ENCODE measurements at regions not wholly inside any gene's neighbourhood (a gene's known extent, or its start where the extent isn't known, plus 50 kb on each side); places are given as distances from the start of the nearest gene placed in this dataset.

GRCh38 chr10:108982159-108982558, 941.2 kb downstream of the XPNPEP1 start:
- Histone ChIP-seq H3K27ac (ENCODE audit: low read length) (no peak overlapping the region), H3K36me3 (ENCODE audit: insufficient read depth, low read length) (no peaks in the 10 kb centered on the region), H3K9me3 (ENCODE audit: low read length) (no peaks in the 10 kb centered on the region), H3K79me2 (replicated peaks; ENCODE audit: insufficient read depth, low read length) (no peaks in the 10 kb centered on the region), H2AFZ (ENCODE audit: low read depth, low read length) (no peak overlapping the region), H4K20me1 (ENCODE audit: insufficient read depth) (no peaks in the 10 kb centered on the region), H3K9ac (ENCODE audit: low read length) (no peak overlapping the region), H3K9me2 (ENCODE audit: insufficient read depth, low read length) (no peaks in the 10 kb centered on the region), H3F3A (ENCODE audit: insufficient read depth, low read length, poor library complexity, severe bottlenecking) (no peaks in the 10 kb centered on the region), H3K4me2 (ENCODE audit: low read length) (no peak overlapping the region), H3K27me3 (ENCODE audit: insufficient read depth, low read depth, low read length) (no peaks in the 10 kb centered on the region), H3K4me3 (ENCODE audit: low read length) (no peak overlapping the region)
- TF ChIP-seq MXI1 (conservative IDR thresholded peaks at IDR 0.05; ENCODE audit: poor library complexity, severe bottlenecking) (no peak), TAF1 (IDR thresholded peaks at IDR 0.05; ENCODE audit: low read depth) (no peak)

- no peak overlapping the region for H2AFZ ChIP-seq (ENCODE audit: low read depth, low read length)
- H3K9me2 ChIP-seq (ENCODE audit: insufficient read depth, low read length), result no peaks in the 10 kb centered on the region
- H3K27ac ChIP-seq (ENCODE audit: low read length), result no peak overlapping the region
- no peaks in the 10 kb centered on the region for H3K36me3 ChIP-seq (ENCODE audit: insufficient read depth, low read length)
- H3K9me3 ChIP-seq (ENCODE audit: low read length), result no peaks in the 10 kb centered on the region
- H3F3A ChIP-seq (ENCODE audit: insufficient read depth, low read length, poor library complexity, severe bottlenecking), result no peaks in the 10 kb centered on the region
- no peak for TF ChIP-seq SMC3 (conservative IDR thresholded peaks at IDR 0.05; ENCODE audit: poor library complexity)
- TF ChIP-seq POLR2AphosphoS5 (IDR thresholded peaks at IDR 0.05), result no peak
- TF ChIP-seq TAF1 (IDR thresholded peaks at IDR 0.05; ENCODE audit: low read depth), result no peak
- no peak for TF ChIP-seq EZH2 (IDR thresholded peaks at IDR 0.05; ENCODE audit: borderline replicate concordance, insufficient read depth, low read length, poor library complexity, severe bottlenecking)
- no peak for TF ChIP-seq EP300 (conservative IDR thresholded peaks at IDR 0.05; ENCODE audit: poor library complexity, severe bottlenecking)
- TF ChIP-seq RAD21 (conservative IDR thresholded peaks at IDR 0.05), result no peak
- no peak for TF ChIP-seq CTCF (IDR thresholded peaks at IDR 0.05; ENCODE audit: poor library complexity, severe bottlenecking)
- no peak for TF ChIP-seq MXI1 (conservative IDR thresholded peaks at IDR 0.05; ENCODE audit: poor library complexity, severe bottlenecking)
- TF ChIP-seq REST (IDR thresholded peaks at IDR 0.05; ENCODE audit: borderline replicate concordance), result no peak
- no peaks in the 10 kb centered on the region for H4K20me1 ChIP-seq (ENCODE audit: insufficient read depth)
- no peaks in the 10 kb centered on the region for H3K27me3 ChIP-seq (ENCODE audit: insufficient read depth, low read depth, low read length)
- no peak overlapping the region for H3K4me2 ChIP-seq (ENCODE audit: low read length)
- H3K9ac ChIP-seq (ENCODE audit: low read length), result no peak overlapping the region
- no peak overlapping the region for H3K4me3 ChIP-seq (ENCODE audit: low read length)
- H3K79me2 ChIP-seq (replicated peaks; ENCODE audit: insufficient read depth, low read length), result no peaks in the 10 kb centered on the region
Observed at GRCh38 chr10:108980869-108981268, 942.4 kb downstream of the XPNPEP1 start.
